Heart left ventricle (tissue), 16 donors: ENCODE measurements at regions not wholly inside any gene's neighbourhood (a gene's known extent, or its start where the extent isn't known, plus 50 kb on each side); places are given as distances from the start of the nearest gene placed in this dataset.
A peak's percentile ranks its signal among the peaks of the same experiment; 100 is the strongest.

Experiments
- ATAC-seq, 4 donors: fragments of 200-7000 bp; cut with Tn5 transposase; one replicate each; pipeline ENCODE4 v1.9.1; 2020 to 2022; ENCODE audit warnings: moderate library complexity in 4 of 4, mild to moderate bottlenecking in 3 of 4, moderate number of reproducible peaks in 1 of 4
- DNase-seq, 5 donors: peaks; one replicate each; pipeline ENCODE4 v3.0.0-alpha.2; 2020
- H3K27ac ChIP-seq, 12 donors: fragments of 200-600 bp; sonication (generic) in 4 of 12; one replicate each; pipeline versions ENCODE4 v1.5.0 to v1.8.0; 2016 to 2022; ENCODE audit warnings: mild to moderate bottlenecking in 2 of 12
- H3K27me3 ChIP-seq, 9 donors: fragments of 200-600 bp; sonication (generic) in 2 of 9; one replicate each; pipeline versions ENCODE4 v1.5.1 to v1.8.0; 2016 to 2022; ENCODE audit warnings: mild to moderate bottlenecking in 3 of 9
- H3K36me3 ChIP-seq, 9 donors: fragments of 200-600 bp; sonication (generic) in 2 of 9; one replicate each; pipeline versions ENCODE4 v1.5.0 to v1.8.0; 2018 to 2022; ENCODE audit warnings: mild to moderate bottlenecking in 2 of 9
- H3K4me1 ChIP-seq, 12 donors: fragments of 200-600 bp; sonication (generic) in 4 of 12; one replicate each; pipeline versions ENCODE4 v1.5.0 to v1.8.0; 2016 to 2022; ENCODE audit warnings: mild to moderate bottlenecking in 3 of 12
- H3K4me3 ChIP-seq, 12 donors: fragments of 200-600 bp; sonication (generic) in 4 of 12; one replicate each; pipeline versions ENCODE4 v1.5.0 to v1.8.0; 2017 to 2022; ENCODE audit warnings: mild to moderate bottlenecking in 9 of 12, moderate library complexity in 4 of 12
- H3K9me3 ChIP-seq, 12 donors: fragments of 200-600 bp; sonication (generic) in 4 of 12; one replicate each; pipeline versions ENCODE4 v1.5.0 to v1.8.0; 2016 to 2022; ENCODE audit warnings: mild to moderate bottlenecking in 1 of 12
- POLR2A ChIP-seq, 2 donors: fragments of 450-650 bp; IDR thresholded peaks; one replicate each; pipeline ENCODE4 v1.6.1; 2017; ENCODE audit warnings: antibody characterized with exemption in 2 of 2, mild to moderate bottlenecking in 2 of 2, moderate library complexity in 2 of 2
- WGBS, 4 donors: extraction: QIAGEN DNeasy Blood & Tissue Kit in 2 of 4; methylation state at CpG; one replicate each; pipeline versions ENCODE4 v1.1.5 to v1.1.7; 2013 to 2018; 5-methylcytosine and 5-hydroxymethylcytosine counted together
- intact Hi-C, 10 donors: fragments of 100-400 bp; cut with DNase I; formaldehyde crosslinking; loops; one replicate each; pipeline versions ENCODE4 v1.11.1 to v1.14.2; 2022
- TF ChIP-seq, protein P1 (sequence below), 12 donors: fragments of 200-600 bp; sonication (generic) in 4 of 12; IDR thresholded peaks; one replicate each; pipeline versions ENCODE4 v1.5.0 to v1.8.0; 2018 to 2022; ENCODE audit warnings: antibody characterized with exemption in 12 of 12, mild to moderate bottlenecking in 5 of 12
- donor health status: ischemic (EF 13 %, LVEDD 7.1; RV severe dilation, severe dysfunction).
- donor health status: healthy with polysubstance abuse.
- donor health status: DM: no; HTN: yes; CAD: no.
- donor health status: DM: no; HTN: no; CAD: no.
- donor health status: ischemic (EF 25% LVEDD 6.9; RV normal size, moderate dysfunction).
- donor health status: ischemic (EF 25% LVEDD 5.7; RV mildly dilated, moderate dysfunction).
- donor health status: healthy.
- donor health status: DM: yes; HTN: yes; CAD: no.
- donor health status: ischemic (EF 35%, LVEDD 5.7; RV mildly dilated, moderate dysfunction).
- donor health status: nonischemic (EF 11% LVEDD 7.7; RV severe dilation, severe dysfunction).
- donor health status: DM: yes; HTN: yes; CAD: no.
- donor health status: PGD.
- donor health status: ischemic (EF 29% LVEDD 5.4; RV normal size, mild dysfunction).
- donor health status: nonischemic (EF 23%, LVEDD 6.1; RV moderate dilation, normal function).

- 37 to 44% (median 42%) methylated on average over 5 of the region's 5 CpGs for WGBS, 4 donors
- H3K36me3 ChIP-seq = no peaks in the 10 kb centered on the region
- H3K4me1 ChIP-seq = peaks cover 0 to 43% (median 24%) of the 10 kb centered on the region in 12 donors
- ATAC-seq (peak in 2 of 4 donors; percentile 35 to 50), DNase-seq (peak in 1 of 5 donors; percentile 28)
- no peaks in the 10 kb centered on the region for H3K27me3 ChIP-seq
- no peak for TF ChIP-seq POLR2A (IDR thresholded peaks at IDR 0.05)
- TF ChIP-seq, protein P1, sequence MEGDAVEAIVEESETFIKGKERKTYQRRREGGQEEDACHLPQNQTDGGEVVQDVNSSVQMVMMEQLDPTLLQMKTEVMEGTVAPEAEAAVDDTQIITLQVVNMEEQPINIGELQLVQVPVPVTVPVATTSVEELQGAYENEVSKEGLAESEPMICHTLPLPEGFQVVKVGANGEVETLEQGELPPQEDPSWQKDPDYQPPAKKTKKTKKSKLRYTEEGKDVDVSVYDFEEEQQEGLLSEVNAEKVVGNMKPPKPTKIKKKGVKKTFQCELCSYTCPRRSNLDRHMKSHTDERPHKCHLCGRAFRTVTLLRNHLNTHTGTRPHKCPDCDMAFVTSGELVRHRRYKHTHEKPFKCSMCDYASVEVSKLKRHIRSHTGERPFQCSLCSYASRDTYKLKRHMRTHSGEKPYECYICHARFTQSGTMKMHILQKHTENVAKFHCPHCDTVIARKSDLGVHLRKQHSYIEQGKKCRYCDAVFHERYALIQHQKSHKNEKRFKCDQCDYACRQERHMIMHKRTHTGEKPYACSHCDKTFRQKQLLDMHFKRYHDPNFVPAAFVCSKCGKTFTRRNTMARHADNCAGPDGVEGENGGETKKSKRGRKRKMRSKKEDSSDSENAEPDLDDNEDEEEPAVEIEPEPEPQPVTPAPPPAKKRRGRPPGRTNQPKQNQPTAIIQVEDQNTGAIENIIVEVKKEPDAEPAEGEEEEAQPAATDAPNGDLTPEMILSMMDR (IDR thresholded peaks at IDR 0.05) = no peak
- peak overlapping the region; percentile 0 to 80 (median 66) for H3K27ac ChIP-seq
- H3K9me3 ChIP-seq = no peaks in the 10 kb centered on the region
- no peak overlapping the region for H3K4me3 ChIP-seq
- intact Hi-C loops = loop anchor here in 1 of 10 donors (10.0 kb wide), 1 partner anchor 87 kb away; no protein-coding TSS in a partner anchor
These were observed 252.7 kb upstream of the ZPLD1 start for GRCh38 chr3:102182162-102182561.

DNA sequence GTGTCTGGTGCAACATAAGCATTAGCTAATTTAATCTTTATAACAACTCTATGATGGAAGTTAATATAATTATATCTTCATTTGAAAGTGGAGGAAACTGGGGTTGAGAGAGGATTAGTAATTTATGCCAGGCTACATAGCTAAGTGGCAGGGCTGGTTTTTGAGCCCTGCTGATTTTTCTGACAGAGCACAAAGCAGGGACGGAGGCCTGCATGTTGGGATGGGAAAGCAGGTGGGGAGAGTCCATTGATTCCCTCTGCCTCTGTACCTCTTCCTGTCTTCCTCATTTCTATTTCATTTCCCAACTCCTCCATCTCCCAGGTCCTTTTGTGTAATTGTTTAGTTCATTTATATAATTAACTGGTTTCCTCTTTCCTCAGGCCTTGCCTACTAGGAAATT lies 251.6 kb upstream of the ZPLD1 start:
- no peak overlapping the region for H3K4me3 ChIP-seq
- H3K36me3 ChIP-seq = no peaks in the 10 kb centered on the region
- ATAC-seq = no peak
- peaks cover 0 to 43% (median 24%) of the 10 kb centered on the region in 12 donors for H3K4me1 ChIP-seq
- H3K27me3 ChIP-seq = no peaks in the 10 kb centered on the region
- TF ChIP-seq, protein P1 (IDR thresholded peaks at IDR 0.05) = no peak
- TF ChIP-seq POLR2A (IDR thresholded peaks at IDR 0.05) = no peak
- intact Hi-C loops = loop anchor here in 1 of 10 donors (10.0 kb wide), 1 partner anchor 88 kb away; no protein-coding TSS in a partner anchor
- DNase-seq = no peak
- H3K9me3 ChIP-seq = no peaks in the 10 kb centered on the region
- no peak overlapping the region for H3K27ac ChIP-seq
- 90 to 100% (median 96%) methylated on average over 1 of the region's 1 CpG for WGBS, 4 donors

DNA sequence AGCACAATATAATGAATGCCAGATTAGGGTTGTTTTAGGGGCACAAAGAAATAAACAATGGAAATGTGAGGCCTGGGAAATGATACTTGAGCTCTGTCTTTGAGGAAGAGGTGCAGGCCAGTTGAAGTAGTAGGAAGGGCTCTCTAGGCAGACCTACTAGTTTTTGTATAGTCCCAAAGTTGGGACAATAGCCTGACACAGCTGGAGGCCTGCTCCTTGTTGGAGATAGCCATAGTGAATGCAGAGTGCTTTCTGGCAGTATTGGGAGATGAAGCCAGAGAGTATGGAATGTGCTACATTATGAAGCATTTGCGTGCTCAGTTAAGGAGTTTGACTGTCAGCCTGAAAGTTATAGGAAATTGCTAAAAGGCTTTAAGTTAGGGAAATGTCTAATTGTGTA lies 251.2 kb upstream of the ZPLD1 start:
- ATAC-seq (no peak), DNase-seq (no peak)
- no peak overlapping the region for H3K27ac ChIP-seq
- 90 to 97% (median 96%) methylated on average over 1 of the region's 1 CpG for WGBS, 4 donors
- H3K4me3 ChIP-seq = no peak overlapping the region
- TF ChIP-seq, protein P1 (IDR thresholded peaks at IDR 0.05) = no peak
- intact Hi-C loops = loop anchor here in 1 of 10 donors (10.0 kb wide), 1 partner anchor 89 kb away; no protein-coding TSS in a partner anchor
- no peaks in the 10 kb centered on the region for H3K36me3 ChIP-seq
- H3K4me1 ChIP-seq = peaks cover 0 to 43% (median 24%) of the 10 kb centered on the region in 12 donors
- H3K27me3 ChIP-seq = no peaks in the 10 kb centered on the region
- no peaks in the 10 kb centered on the region for H3K9me3 ChIP-seq

DNA sequence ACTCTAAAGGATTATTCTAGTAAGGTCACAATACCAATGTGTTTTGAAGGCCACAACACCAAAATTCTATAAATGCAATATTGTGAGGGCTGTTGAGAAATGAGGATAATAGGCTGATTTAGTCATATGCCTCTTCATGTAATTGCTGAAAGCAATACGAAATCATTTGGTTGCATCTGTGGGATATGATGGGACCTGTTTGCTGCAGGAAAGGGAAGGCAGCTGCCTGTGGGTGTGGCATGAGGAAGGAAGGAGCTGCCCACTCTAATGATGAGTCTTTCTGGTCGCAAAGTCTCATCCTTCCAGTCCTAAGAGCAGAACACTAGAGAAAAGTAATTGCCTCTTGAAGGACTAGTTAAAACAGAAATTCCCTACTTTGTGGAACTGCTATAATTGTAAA lies 245.3 kb upstream of the ZPLD1 start:
- no peak for TF ChIP-seq POLR2A (IDR thresholded peaks at IDR 0.05)
- TF ChIP-seq, protein P1 (IDR thresholded peaks at IDR 0.05) = no peak
- WGBS, 4 donors = 53 to 68% (median 57%) methylated on average over 2 of the region's 2 CpGs
- Histone ChIP-seq H3K27me3 (no peaks in the 10 kb centered on the region), H3K4me3 (no peak overlapping the region), H3K27ac (no peak overlapping the region), H3K36me3 (no peaks in the 10 kb centered on the region), H3K9me3 (no peaks in the 10 kb centered on the region), H3K4me1 (peaks cover 0 to 13% (median 0%) of the 10 kb centered on the region in 12 donors)
- no peak for DNase-seq
- intact Hi-C loops = loop anchor here in 1 of 10 donors (10.0 kb wide), 1 partner anchor 95 kb away; no protein-coding TSS in a partner anchor
- peak in 1 of 4 donors; percentile 27 for ATAC-seq
